GM18505 (cell line): ENCODE measurements at regions not wholly inside any gene's neighbourhood (a gene's known extent, or its start where the extent isn't known, plus 50 kb on each side); places are given as distances from the start of the nearest gene placed in this dataset.

Experiments
- ATAC-seq: cut with Tn5 transposase; IDR thresholded peaks from one replicate; pipeline ENCODE4 v1.9.1; 2021; ENCODE audit not compliant: unreplicated experiment
- POLR2A ChIP-seq: IDR thresholded peaks from 4 replicates; pipeline ENCODE4 v1.6.1; 2011; ENCODE audit warnings: borderline replicate concordance; ENCODE audit not compliant: insufficient read depth, insufficient read length; ENCODE audit errors: extremely low read depth

DNA sequence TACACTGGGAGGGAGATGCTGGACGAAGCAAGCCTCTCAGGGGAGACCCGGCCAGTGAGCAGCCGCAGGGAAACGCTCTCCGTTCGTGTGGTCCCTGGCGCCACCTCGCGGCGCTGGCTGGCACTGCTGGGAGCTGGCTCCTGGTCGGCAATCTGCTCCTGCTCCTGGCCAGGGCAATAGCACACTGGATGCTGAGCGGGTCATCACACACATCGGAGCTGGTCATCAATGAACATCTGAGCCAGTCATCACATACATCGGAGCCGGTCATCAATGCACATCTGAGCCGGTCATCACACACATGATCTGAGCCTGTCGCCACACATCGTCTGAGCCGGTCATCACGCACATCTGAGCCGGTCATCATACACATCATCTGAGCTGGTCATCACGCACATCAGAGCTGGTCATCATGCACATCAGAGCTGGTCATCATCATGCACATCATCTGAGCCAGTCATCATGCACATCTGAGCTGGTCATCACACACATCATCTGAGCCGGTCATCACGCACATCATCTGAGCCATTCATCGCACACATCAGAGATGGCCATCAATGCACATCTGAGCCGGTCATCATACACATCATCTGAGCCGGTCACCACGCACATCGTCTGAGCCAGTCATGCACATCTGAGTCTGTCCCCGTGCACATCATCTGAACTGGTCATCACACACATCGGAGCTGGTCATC, 217.3 kb downstream of the RBFOX3 start:
- no peak for ATAC-seq
- no peak for TF ChIP-seq POLR2A

DNA sequence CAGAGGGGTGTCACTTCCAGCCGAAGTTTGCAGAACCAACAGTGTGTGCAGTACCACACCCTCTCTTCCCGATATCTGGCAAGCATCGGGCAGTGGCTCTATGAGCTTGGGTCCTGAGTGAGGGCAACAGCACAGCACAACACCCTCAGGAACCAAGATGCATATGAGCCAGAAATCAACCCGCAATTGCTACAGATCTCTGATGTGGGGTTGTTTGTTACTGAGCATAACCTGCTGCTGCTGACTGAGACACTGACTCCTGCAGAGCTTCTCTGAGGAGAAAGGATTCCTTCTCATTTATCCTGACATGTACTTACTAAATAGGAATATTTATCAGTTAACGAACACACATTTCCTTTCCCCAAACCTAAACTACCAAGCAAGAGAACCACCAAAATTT, 218.3 kb downstream of the RBFOX3 start:
- TF ChIP-seq POLR2A: no peak
- no peak for ATAC-seq

DNA sequence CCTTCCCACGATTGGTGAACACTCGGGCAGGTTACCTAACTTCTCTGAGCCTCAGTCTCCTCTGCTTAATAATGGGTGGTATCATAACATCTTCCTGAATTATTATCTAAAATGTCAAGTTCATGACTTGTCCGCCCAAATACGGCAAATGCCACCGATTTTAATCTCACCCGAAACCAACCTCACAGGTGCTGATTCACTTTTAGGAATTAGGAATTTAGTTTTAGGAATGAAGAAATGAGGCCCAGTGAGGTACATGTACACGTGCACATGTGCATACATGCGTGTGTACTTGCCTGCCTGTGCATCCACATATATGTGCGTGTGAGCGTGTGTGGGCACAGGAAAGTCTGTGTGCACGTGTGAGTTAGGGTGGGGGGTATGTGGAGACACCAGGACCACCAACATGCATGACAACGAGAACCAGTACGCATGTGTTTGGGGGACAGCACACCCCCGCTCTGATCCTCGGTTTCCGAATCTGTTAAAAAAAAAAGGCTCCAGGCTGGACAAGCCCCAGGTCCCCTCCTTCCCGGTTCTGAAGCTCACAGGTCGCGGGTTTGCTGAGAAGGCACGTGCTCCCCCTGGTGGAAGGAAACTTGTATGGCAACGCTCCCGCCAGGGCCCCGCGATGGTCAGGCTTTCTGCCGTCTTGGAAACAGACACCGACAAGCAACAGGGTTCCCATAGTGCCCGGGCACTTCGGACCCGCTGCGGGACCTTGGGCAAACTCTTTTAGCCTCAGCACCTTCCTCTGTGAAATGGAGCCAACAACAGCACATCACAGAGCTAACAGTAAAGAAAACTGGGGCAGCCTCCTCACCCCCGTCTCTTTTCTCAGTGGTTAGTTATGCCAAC, 219.2 kb downstream of the RBFOX3 start:
- ATAC-seq: no peak
- TF ChIP-seq POLR2A: no peak

DNA sequence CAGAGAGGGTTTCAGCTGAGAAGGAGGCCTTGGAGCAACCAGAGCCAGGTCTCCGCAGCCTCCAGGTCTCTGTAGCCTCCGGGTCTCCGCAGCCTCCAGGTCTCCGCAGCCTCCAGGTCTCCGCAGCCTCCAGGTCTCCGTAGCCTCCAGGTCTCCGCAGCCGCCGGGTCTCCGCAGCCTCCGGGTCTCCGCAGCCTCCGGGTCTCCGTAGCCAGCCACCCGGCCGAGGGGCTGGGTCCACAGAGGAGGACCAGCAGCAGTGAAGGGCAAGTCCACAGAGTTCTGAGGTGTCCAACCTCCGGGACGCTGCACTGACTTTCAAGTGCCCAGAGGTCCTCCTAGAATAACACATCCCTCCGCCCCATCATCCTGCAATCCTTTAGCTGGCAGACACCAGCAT, 221.0 kb downstream of the RBFOX3 start:
- TF ChIP-seq POLR2A: no peak
- ATAC-seq: no peak

DNA sequence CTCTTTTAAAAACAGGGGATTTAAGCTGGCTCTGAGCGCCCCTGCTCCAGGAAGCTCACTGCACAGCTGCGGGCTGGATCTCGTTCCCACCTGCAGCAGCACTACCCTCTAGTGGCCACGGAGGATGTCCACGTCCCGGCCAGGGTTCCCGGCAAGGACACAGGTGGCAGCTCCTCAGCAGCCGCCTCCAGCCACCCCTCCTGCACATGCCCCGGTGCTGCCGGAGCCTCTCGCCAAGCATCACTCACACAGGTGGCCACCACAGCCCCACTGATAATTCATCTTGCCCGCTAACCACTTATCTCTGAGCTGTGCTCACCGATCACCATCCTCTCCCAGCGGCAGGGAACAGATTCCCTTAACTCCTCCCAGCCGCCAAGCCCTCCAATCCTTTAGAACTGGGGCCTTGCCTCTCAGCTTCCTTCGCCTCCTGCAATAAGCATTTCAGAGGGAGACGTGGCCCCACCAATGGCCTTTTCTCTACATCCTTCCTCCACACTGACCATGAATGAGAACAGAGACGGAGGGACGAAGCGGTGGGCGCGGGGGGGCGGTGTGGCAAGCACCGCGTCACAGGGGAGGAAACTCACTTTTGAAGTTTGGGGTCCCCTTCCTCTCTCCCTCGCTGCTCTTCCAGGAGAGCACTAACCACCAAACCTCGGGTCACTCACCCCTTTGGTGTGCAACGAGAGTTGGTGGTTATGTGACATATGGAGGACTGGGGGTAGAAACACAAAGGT, 222.1 kb downstream of the RBFOX3 start:
- no peak for ATAC-seq
- TF ChIP-seq POLR2A: no peak

DNA sequence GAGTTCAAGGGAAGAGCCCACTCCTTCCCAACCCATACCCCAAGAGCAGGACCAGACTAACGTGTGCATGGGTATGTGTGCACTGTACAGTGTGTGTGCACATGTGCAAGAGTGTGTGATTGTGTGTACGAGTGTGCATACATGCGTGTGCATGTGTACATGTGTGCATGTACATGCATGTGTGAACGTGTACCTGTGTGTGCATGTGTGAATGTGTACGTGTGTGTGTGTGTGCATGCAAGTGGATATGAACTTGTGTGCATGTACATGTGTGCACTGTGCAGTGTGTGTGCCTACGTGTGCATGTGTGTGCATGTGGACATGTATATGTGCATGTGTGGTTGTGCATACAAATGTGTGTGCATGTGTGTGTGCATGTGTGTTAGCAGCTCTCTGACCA, 223.1 kb downstream of the RBFOX3 start:
- ATAC-seq: no peak
- no peak for TF ChIP-seq POLR2A

DNA sequence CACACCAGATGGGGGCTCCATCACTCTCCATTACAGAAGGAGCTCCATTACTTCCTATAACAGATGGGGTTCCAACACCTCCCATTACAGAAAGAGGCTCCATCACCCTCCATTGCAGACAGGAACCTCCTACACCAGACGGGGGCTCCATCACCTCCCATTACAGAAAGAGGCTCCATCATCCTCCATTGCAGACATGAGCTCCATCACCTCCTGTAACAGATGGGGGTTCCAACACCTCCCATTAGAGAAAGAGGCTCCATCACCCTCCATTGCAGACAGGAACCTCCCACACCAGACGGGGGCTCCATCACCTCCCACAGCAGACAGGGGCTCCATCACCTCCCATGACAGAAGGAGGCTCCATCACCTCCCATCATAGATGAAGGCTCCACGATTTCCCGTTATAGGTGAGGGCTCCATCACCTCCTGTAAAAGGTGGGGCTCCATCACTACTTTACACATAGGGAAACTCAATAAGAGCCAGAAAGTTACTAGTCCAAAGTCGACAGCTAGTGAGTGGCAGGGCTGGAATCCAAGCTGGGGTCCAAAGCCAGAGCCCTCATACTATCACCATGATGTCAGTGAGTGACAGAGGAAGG, 224.8 kb downstream of the RBFOX3 start:
- TF ChIP-seq POLR2A: no peak
- no peak for ATAC-seq

DNA sequence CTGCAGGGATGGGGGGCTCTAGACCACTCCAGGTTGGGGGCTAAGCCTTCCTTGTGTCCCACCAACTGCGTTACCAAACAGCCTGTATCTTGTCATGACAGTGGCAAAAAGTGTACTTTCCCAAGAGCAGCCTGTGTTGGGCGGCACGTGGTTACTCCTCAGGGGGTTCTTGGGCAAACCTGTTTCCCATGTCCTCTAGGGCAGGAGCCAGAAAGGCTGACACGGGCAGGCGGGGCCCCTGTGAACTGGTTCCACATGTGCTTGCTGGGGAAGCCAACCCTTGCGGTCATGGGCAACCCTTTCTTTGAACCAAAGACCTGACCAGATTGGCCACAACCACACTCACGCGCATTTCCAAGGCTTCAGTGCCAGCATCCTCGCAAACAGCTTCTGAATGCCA, 228.5 kb downstream of the RBFOX3 start:
- no peak for TF ChIP-seq POLR2A
- no peak for ATAC-seq

DNA sequence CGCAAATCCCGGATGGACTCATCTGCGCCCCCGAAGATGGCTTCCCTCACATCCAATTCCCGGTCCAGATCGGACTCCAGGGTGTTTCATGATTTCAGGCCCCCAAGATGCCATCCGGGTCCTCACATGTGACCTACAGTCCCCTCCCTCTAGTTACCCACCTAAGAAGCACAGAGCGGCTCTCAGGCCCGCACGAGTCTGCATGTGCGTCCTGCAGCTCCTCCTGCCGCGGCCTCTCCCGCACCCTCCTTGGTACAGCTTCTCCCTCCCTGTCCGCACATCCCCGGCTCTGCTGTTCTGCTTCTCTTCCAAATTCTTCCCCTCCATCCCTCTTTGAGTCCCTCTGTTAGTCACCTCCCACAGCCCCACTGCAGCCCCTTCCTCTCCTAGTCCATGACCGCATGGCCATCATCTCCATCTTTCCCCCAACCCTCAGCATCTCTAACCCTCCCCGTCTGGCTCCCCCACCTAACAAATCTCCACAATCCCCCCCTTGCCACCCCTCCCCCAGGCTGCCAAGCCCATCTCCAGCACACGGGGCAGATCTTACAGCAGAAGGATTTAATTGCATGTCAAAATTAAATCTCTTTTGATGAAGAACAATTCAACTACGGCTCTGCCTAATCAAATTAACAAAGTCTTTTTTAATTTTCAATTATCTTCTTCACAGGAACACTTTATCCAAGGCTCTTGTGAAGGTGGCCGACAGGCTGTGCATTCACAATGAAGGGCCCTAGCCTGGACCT, 231.0 kb downstream of the RBFOX3 start:
- no peak for ATAC-seq
- no peak for TF ChIP-seq POLR2A

DNA sequence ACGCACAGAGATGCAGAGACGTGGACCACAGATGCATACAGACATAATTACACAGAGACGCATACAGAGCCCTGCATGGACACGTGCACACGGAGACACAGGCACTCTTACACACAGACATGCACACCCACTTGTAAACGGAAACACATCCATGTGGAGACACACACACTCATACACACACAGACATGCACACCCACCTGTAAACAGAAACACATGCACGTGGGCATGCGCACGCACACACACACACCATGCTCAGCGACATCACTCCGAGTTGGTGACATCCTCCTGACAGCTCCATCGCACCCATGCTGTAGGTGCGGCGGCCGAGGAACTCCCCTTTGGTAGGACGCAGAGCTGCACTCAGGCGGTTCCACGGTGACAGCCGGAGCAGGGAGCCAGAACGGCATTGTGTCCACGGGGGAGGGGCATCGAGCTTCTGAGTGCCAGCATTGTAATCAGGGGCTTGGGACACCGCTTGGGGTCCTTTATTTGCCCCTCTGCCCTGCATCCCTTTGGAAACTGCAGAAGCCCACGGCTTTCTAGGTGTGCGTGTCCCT, 233.5 kb downstream of the RBFOX3 start:
- ATAC-seq: no peak
- TF ChIP-seq POLR2A: no peak

DNA sequence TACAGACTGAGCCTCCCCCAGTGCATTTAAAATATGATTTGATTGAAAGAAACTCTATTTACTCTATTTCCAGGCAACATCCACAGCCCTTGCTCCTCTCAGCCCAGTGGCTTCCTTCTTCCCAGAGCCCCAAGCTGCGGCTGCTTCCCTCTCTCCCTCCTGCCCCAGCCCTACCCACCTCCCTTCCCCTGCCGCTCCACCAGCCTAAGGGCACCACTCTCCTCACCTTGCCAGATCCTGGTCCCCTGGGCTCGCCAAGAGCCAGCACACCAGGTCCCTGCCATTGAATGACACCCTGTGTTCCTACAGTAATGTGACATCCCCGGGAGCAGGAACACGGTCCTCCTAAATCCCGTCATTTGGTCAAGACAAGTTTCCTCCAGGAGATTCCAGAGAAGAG, 236.0 kb downstream of the RBFOX3 start:
- TF ChIP-seq POLR2A: no peak
- no peak for ATAC-seq

DNA sequence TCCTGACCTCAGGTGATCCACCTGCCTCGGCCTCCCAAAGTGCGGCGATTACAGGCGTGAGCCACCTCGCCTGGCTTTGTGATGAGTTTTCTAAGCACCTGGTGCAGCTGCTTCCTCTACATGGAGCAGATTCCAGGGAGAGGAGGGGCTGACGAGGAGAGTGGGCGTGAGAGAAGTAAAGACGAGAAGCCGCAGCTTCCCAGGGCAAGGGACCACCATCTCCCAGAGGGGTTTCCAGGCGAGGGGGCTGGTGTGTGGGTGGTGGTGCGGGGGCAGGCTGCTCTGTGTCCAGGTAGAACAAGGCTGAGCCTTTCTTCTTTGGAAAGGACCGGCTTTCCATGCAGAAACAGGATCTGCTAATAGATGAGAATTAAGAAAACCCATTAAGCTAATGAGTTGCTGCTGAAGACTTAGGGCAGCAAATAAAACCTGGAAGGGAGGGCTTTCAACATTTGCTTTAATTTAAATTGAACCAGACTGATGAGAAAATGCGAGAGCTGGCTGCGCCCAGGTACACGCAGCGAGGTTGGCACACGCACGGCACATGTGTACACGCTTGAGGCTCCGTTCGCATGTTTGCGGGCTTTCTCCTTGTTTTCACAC, 236.7 kb downstream of the RBFOX3 start:
- no peak for TF ChIP-seq POLR2A
- ATAC-seq: no peak
